HK-2 (cell line): ENCODE measurements at regions not wholly inside any gene's neighbourhood (a gene's known extent, or its start where the extent isn't known, plus 50 kb on each side); places are given as distances from the start of the nearest gene placed in this dataset.

Source experiments
- DNase-seq: peaks from one replicate; pipeline ENCODE4 v3.0.0-alpha.2; 2018; ENCODE audit not compliant: unreplicated experiment

DNA sequence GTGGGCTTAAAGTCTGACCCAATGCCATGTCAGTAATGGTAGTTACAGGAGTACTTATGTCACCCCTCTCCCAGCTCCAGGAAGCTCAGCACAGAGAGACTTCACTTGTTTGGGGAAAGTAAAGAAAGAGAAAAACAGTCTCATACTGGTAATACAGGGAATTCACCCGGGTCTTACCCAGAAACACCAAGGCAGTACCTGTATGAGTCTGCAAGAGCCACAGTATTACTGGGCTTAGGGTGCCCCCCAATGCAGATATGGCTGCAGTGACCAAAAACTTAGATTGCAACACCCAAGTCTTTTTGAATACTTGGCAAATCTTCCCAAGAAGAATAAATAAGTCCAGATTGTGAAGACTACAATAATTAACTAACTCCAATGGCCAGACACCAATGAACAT lies 622.1 kb downstream of the IGSF11 start:
- no peak for DNase-seq

- DNase-seq: no peak
These were observed 609.3 kb downstream of the IGSF11 start for GRCh38 chr3:118425272-118425837.

DNA sequence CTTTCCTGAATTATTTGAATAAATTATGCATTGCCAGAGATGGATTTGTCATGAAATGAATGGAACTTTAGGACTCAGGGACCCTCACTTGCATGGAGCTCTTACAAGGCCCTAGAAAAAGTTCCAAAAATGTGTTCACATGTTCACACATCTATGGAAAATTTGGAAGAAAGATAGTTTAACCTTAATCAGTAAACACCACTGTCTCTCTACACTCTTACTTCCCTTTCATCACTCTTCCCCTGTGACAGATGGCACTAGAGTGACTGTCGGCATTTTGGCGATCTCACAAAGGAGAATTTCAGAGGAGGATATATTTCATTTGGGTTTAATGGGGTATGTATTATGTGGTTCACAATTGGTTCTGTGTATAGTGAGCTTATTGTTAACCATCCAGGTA lies 600.8 kb downstream of the IGSF11 start:
- DNase-seq: no peak

DNA sequence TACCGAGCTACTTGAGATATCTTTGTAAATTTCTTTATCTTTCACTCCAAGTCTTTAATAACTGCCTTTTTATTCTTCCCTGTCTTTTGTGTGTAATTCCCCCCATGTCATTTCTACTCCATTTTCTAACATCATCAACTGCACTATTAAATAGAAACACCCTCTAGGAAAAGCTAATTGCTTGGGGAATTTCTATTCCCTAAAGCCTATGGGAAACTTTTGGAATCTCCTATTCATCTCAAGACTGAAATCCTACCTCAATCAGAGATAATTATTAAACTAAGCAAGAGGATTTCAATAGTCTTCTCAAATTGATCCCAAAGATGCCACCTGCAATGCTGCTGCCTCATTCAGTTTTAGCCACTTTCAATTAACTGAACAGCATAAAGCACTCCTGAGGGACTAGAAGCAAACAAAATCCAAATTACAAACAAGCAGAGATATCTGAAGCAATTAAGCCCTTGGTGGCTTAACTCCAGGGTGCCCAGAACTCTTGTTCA lies 598.7 kb downstream of the IGSF11 start:
- DNase-seq: no peak

GRCh38 chr3:118436697-118437262 lies 597.9 kb downstream of the IGSF11 start:
- no peak for DNase-seq

DNA sequence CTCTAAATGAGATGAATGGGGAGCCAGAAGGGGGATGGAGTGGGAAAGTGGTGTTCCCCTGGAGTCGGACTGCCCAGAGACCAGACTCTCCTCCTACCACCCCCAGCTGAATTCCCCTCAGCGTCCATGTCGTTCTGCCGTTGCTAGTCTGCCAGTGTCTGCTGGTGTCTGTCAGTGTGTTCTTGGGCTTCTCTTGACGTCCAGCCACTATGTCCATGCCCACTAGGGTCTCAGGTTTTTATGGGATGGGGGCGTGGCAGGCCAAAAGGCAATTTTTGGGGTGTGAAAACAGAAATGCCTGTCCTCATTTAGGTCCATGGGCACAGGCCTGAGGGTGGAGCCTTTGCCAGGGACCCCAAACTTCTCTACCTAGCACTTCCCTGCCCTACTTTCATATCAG lies 589.6 kb downstream of the IGSF11 start:
- DNase-seq: no peak

GRCh38 chr3:118447339-118447738 lies 587.3 kb downstream of the IGSF11 start:
- DNase-seq: no peak

- no peak for DNase-seq
These were observed 567.8 kb downstream of the IGSF11 start for GRCh38 chr3:118466795-118467330.

GRCh38 chr3:118468801-118469200 lies 565.8 kb downstream of the IGSF11 start:
- DNase-seq: no peak

GRCh38 chr3:118472586-118472985 lies 562.1 kb downstream of the IGSF11 start:
- no peak for DNase-seq

DNA sequence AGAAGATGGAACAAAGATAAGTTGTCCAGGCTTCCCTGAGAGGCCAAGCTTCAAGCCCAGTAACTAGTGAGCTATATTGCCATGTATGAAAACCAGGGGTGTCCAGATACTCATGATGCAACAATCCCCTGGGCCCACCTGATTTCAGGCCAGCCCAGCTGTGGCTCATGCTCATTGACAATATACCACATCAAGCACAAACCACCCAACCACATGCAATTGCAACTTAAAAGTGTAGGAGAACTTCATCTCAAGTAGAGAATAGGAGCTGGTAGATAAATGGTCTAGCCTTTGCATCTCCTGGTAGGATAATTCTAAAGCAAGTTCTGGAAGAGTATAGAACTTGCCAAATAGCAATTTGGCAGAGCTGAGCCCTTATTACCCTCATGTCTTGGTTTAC lies 561.3 kb downstream of the IGSF11 start:
- no peak for DNase-seq

DNA sequence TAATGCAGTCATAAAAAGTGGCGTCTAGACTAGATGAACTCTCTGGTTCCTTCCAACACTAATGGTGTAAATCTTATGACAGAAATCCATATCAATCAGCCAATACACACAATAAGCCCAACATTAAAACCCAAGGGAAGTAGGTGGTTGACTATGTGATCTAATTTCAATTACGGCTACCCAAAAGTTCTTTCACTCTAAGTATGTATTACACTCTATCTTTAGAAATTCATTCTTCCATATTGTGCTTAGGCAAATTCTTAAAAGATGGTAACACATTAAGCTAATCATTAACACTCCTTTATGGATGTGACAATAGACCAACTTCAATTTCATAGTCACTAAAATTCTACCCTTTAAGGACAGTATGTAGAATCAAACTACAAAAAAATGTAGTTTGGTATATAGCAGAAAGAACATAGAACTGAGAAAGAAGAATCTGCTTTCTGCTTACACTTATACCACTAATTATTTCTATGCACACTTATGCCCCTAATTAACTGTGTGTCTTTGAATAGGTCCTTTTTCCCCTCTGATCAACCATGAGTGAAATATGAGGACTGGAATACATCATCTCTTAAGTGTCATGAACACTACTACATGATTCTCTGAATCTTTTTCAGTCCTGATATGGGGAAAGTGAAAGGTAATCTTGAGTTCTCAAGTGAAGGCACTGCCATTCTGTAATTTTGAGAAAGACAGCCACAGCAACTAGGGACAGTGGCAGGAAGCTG lies 557.6 kb downstream of the IGSF11 start:
- no peak for DNase-seq

DNA sequence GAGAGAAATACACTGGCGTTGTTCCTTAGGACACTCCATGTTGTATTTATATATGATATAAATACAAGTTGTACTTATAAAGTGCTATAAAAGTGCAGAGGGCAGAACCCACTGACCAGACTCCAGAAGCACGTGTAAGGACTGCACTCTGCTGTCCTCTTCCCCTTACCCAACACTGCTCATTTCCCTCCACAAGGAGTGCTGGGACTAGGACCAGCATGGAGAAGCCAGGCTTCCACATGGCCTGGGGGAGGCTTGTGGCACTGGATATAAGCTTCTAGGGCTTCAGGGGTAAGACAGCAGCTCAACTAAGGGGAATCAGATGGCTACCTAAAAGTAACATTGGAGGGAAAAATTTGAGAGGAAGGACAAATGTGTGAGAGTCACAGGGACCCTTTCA lies 556.9 kb downstream of the IGSF11 start:
- DNase-seq: no peak

DNA sequence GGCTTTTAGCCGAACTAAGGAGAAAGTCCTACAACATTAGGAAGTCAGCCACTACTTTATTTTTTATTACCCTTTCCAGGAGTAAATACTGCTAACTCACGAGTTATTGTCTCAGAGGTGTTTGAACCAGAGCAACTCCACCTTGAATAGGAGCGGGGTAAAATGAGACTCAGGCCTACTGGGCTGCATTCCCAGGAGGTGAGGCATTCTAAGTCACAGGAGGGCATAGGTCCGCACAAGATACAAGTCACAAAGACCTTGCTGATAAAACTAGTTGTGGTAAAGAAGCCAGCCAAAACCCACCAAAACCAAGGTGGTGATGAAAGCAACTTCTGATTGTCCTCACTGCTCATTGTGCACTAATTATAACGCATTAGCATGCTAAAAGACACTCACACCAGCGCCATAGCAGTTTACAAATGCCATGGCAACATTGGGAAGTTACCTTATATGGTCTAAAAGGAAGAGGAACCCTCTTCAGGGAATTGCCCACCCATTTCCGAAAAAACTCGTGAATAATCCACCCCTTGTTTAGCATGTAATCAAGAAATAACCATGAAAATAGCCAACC lies 555.9 kb downstream of the IGSF11 start:
- no peak for DNase-seq

- DNase-seq: no peak
These were observed 555.3 kb downstream of the IGSF11 start for GRCh38 chr3:118479376-118479775.

DNA sequence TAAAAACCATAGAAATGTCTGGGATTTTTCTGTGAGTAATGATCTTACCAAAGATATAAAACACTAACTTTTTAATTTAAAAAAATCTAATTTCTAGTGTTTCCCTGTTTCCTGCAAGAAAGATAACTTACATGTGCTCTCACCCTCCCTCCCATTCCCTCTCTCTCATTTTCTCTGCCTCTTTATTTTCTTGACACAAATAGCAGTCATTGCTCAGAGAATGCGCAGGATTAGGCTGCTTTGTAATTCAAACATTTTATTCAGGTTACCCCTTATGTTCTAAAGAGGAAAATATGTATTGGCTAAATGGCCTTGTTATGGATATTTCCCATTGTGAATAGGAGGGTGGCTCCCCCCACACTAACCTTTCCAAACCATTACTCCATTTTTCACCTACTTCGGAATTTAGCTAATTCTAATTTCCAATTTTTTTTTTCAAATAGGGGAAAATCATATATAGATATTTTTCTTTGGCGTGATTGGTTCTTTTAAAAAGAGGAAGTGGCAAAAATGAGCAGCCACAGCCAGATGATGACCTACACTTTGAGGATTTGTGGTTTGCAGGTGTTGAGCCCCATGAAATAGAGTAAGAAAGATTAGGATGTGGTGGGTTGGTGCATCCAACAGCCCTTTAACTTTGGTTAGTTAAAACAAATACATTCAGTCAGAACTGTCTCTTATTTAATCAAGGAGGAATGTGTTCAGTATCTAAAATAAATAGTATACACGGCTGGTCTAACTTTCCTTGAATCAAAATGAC lies 554.4 kb downstream of the IGSF11 start:
- no peak for DNase-seq

GRCh38 chr3:118485693-118486092 lies 549.0 kb downstream of the IGSF11 start:
- no peak for DNase-seq

DNA sequence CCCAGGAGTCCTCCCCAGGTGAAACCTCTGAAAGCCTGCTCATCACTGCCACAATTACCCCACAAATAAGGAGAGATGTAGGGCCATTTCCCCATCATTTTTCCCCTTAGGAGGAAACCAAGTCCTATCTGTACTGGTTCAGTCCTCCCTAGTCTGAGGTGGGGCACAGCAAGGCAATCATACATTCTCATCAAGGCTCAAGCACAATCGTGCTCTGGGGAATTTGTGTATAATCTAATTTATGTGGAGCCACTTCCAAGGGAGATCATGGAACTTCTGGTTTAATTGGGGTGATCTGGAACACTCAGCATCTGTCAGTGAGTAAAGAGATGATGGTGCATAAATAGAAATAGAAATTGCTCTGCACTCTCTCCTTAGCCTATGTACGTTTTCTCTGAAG lies 546.9 kb downstream of the IGSF11 start:
- DNase-seq: no peak

GRCh38 chr3:118488732-118489131 lies 545.9 kb downstream of the IGSF11 start:
- no peak for DNase-seq

- DNase-seq: no peak
These were observed 539.4 kb downstream of the IGSF11 start for GRCh38 chr3:118495206-118495605.

- DNase-seq: no peak
These were observed 537.4 kb downstream of the IGSF11 start for GRCh38 chr3:118497274-118497673.

GRCh38 chr3:118501152-118501551 lies 533.5 kb downstream of the IGSF11 start:
- no peak for DNase-seq
